ENCODE measurements at regions not wholly inside any gene's neighbourhood (a gene's known extent, or its start where the extent isn't known, plus 50 kb on each side); places are given as distances from the start of the nearest gene placed in this dataset.

- no peak for DNase-seq (ENCODE audit: low spot score)
Measured at GRCh38 chr5:51278539-51278938, 104.7 kb upstream of the ISL1 start.

GRCh38 chr5:51279983-51280706 is 103.1 kb upstream of the ISL1 start:
- no peak for DNase-seq (ENCODE audit: low spot score)

DNA sequence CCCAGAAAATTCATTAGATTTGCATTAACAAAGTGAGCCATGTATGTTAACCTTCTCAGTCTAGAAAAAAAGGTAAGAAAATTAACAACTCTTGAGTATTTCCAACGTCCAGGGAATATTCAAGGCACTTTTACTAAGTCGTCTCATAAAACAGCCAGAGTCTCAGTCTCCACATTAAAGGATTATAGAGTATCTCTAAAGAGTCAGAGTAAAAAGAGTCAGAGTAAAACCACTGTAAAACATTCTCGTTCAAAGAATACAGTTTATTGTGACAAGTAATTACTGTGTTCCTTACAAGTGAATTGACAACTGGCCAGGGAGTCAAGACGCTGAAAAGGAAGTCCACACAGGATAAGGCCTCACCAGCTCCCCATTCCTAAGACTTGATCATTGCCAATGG is 97.2 kb upstream of the ISL1 start:
- no peak for DNase-seq (ENCODE audit: low spot score)

DNA sequence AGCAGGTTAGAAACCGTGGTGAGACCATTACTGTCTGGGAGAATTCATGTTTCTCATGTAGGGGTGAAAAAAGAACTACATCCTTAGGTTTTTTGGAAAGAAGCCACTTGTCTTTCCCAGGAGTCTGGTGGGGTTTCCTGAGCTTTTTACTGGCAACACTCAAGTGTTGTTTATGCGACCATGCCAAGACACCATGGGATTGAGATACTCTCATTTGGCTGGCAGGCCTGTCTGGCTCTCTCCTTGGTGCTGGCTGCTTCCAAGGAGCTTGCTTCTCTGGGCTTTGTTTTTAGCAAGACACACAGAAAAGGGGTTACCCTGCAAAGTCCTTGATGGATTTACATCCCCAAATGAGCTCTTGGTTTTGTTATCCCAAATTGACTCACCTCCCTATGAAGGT is 80.9 kb upstream of the ISL1 start:
- no peak for DNase-seq (ENCODE audit: low spot score)

DNA sequence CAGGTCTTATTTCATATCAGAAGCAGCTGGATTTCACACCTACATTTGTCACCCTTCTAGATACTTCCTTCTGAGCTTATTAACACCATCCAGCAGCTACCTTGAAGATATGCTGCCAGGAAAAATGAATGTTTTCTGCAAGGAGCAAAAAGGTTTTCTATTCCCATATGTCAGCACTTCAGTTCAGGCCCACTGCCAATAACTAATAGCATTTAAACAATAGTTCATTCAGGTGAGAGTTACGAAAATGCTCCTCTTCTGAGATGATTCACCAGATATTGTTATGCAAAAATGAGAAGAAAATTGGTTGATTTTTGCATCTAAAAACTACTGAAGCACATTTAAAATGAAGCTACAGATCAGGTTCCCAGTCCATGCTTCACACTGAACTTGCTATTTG is 56.4 kb upstream of the ISL1 start:
- no peak for DNase-seq (ENCODE audit: low spot score)

All from AG20443 (cell line).